ENCODE measurements at regions not wholly inside any gene's neighbourhood (a gene's known extent, or its start where the extent isn't known, plus 50 kb on each side); places are given as distances from the start of the nearest gene placed in this dataset.

GRCh38 chr6:167660944-167661551 is 165.7 kb upstream of the AFDN start:
- TF ChIP-seq CREB1 (IDR thresholded peaks at IDR 0.05; ENCODE audit: low read depth) (no peak), EP300 (IDR thresholded peaks at IDR 0.05; ENCODE audit: borderline replicate concordance) (no peak), TEAD4 (IDR thresholded peaks at IDR 0.05) (no peak), NFIC (IDR thresholded peaks at IDR 0.05) (no peak), MAX (IDR thresholded peaks at IDR 0.05) (no peak), ZBTB7A (IDR thresholded peaks at IDR 0.05; ENCODE audit: low read depth) (no peak), RAD21 (IDR thresholded peaks at IDR 0.05; ENCODE audit: low read depth) (no peak), USF1 (IDR thresholded peaks at IDR 0.05) (no peak)

DNA sequence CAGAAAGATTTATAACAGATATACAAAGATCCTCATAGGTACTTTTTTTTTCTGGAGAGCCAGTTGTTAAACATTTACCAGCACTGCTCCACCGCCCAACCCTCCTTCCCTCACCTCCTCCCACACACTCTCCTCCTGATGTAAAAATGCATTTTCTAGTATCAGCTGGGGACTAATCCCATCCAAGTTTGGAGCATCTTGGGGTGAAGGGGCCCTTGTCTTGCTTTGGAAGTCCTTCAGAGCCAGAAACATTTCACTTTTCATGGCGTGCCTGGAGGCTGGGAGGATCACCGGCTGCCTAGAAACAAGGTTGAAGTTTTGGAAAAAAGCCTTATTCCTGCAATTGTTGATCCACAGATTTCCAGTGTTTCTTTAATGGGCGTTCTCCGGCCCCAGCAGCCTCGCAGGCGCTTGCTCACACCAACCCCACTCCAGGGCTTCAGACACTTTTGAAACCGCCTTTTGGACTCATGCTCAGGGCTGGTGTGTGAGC is 165.1 kb upstream of the AFDN start:
- TF ChIP-seq CEBPB (IDR thresholded peaks at IDR 0.05), result no peak
- TF ChIP-seq USF1 (IDR thresholded peaks at IDR 0.05), result no peak
- no peak for TF ChIP-seq MAX (IDR thresholded peaks at IDR 0.05)
- no peak for TF ChIP-seq ZBTB7A (IDR thresholded peaks at IDR 0.05; ENCODE audit: low read depth)
- no peak for TF ChIP-seq EP300 (IDR thresholded peaks at IDR 0.05; ENCODE audit: borderline replicate concordance)
- no peak for TF ChIP-seq FOXM1 (IDR thresholded peaks at IDR 0.05; ENCODE audit: borderline replicate concordance, low read depth)
- TF ChIP-seq CREB1 (IDR thresholded peaks at IDR 0.05; ENCODE audit: low read depth), result no peak
- TF ChIP-seq TAF1 (IDR thresholded peaks at IDR 0.05; ENCODE audit: low read depth), result no peak
- no peak for TF ChIP-seq TCF12 (IDR thresholded peaks at IDR 0.05; ENCODE audit: low read depth)
- TF ChIP-seq RAD21 (IDR thresholded peaks at IDR 0.05; ENCODE audit: low read depth), result no peak
- TF ChIP-seq EGR1 (IDR thresholded peaks at IDR 0.05), result no peak
- TF ChIP-seq, protein P1, sequence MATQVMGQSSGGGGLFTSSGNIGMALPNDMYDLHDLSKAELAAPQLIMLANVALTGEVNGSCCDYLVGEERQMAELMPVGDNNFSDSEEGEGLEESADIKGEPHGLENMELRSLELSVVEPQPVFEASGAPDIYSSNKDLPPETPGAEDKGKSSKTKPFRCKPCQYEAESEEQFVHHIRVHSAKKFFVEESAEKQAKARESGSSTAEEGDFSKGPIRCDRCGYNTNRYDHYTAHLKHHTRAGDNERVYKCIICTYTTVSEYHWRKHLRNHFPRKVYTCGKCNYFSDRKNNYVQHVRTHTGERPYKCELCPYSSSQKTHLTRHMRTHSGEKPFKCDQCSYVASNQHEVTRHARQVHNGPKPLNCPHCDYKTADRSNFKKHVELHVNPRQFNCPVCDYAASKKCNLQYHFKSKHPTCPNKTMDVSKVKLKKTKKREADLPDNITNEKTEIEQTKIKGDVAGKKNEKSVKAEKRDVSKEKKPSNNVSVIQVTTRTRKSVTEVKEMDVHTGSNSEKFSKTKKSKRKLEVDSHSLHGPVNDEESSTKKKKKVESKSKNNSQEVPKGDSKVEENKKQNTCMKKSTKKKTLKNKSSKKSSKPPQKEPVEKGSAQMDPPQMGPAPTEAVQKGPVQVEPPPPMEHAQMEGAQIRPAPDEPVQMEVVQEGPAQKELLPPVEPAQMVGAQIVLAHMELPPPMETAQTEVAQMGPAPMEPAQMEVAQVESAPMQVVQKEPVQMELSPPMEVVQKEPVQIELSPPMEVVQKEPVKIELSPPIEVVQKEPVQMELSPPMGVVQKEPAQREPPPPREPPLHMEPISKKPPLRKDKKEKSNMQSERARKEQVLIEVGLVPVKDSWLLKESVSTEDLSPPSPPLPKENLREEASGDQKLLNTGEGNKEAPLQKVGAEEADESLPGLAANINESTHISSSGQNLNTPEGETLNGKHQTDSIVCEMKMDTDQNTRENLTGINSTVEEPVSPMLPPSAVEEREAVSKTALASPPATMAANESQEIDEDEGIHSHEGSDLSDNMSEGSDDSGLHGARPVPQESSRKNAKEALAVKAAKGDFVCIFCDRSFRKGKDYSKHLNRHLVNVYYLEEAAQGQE (IDR thresholded peaks at IDR 0.05; ENCODE audit: low read depth), result no peak
- no peak for TF ChIP-seq YY1 (IDR thresholded peaks at IDR 0.05; ENCODE audit: low read depth)
- TF ChIP-seq NFIC (IDR thresholded peaks at IDR 0.05), result no peak

GRCh38 chr6:167662075-167662880 is 164.4 kb upstream of the AFDN start:
- TF ChIP-seq MAX (IDR thresholded peaks at IDR 0.05) (no peak), CEBPB (IDR thresholded peaks at IDR 0.05) (no peak), USF1 (IDR thresholded peaks at IDR 0.05) (no peak), ZBTB7A (IDR thresholded peaks at IDR 0.05; ENCODE audit: low read depth) (no peak), YY1 (IDR thresholded peaks at IDR 0.05; ENCODE audit: low read depth) (no peak), NFIC (IDR thresholded peaks at IDR 0.05) (no peak), EGR1 (IDR thresholded peaks at IDR 0.05) (no peak), CREB1 (IDR thresholded peaks at IDR 0.05; ENCODE audit: low read depth) (no peak), TEAD4 (IDR thresholded peaks at IDR 0.05) (no peak)
- TF ChIP-seq, protein P1 (IDR thresholded peaks at IDR 0.05; ENCODE audit: low read depth), result no peak

- TF ChIP-seq MAX (IDR thresholded peaks at IDR 0.05) (no peak), RAD21 (IDR thresholded peaks at IDR 0.05; ENCODE audit: low read depth) (no peak), USF1 (IDR thresholded peaks at IDR 0.05) (no peak), NFIC (IDR thresholded peaks at IDR 0.05) (no peak), CEBPB (IDR thresholded peaks at IDR 0.05) (no peak), TEAD4 (IDR thresholded peaks at IDR 0.05) (no peak), FOXM1 (IDR thresholded peaks at IDR 0.05; ENCODE audit: borderline replicate concordance, low read depth) (no peak), TAF1 (IDR thresholded peaks at IDR 0.05; ENCODE audit: low read depth) (no peak), TCF12 (IDR thresholded peaks at IDR 0.05; ENCODE audit: low read depth) (no peak), ZBTB7A (IDR thresholded peaks at IDR 0.05; ENCODE audit: low read depth) (no peak), YY1 (IDR thresholded peaks at IDR 0.05; ENCODE audit: low read depth) (no peak)
- TF ChIP-seq, protein P1 (IDR thresholded peaks at IDR 0.05; ENCODE audit: low read depth), result no peak
Measured at GRCh38 chr6:167662881-167663205, 163.9 kb upstream of the AFDN start.
